ENCODE measurements at regions not wholly inside any gene's neighbourhood (a gene's known extent, or its start where the extent isn't known, plus 50 kb on each side); places are given as distances from the start of the nearest gene placed in this dataset.

DNA sequence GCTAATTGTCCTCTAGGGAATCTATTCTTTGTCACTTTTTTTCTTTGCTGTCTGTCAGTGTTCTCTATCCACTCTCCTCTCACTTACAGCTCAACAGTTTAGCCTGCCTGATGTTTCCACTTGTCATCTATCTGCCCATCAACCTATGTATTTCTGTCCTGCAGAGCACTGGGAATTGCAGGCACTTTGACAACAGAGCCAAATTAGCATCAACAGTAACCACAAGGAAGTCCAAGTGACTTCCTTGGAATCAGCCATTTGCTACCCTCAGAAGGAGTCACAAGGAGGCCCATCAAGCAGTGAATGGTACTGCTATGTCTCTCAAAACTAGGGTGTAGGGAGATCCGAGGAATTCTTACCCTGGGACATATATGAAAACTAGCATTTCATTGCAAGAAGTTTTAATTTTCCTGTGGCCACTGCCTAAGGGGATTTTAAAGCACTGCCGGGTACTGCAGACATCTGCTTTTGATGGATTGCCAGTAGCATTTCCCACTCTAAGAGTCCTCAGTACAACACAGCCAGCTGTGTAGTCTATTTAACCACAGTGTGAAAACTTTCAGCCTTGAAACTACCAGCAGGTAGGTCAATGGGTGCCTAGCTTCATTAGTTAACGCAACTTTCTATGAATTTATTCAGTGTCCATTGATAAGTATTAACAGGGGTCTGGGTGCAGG, 898.8 kb downstream of the NTRK3 start:
- DNase-seq (ENCODE audit: low spot score), result no peak

GRCh38 chr15:87355946-87356345, 900.6 kb downstream of the NTRK3 start:
- DNase-seq (ENCODE audit: low spot score), result no peak

- no peak for DNase-seq (ENCODE audit: low spot score)
These were observed 901.7 kb downstream of the NTRK3 start for GRCh38 chr15:87354661-87355410.

- no peak for DNase-seq (ENCODE audit: low spot score)
These were observed 907.4 kb downstream of the NTRK3 start for GRCh38 chr15:87349181-87349580.

- no peak for DNase-seq (ENCODE audit: low spot score)
These were observed 907.8 kb downstream of the NTRK3 start for GRCh38 chr15:87348746-87349145.

- no peak for DNase-seq (ENCODE audit: low spot score)
These were observed 908.6 kb downstream of the NTRK3 start for GRCh38 chr15:87347806-87348515.

GRCh38 chr15:87345961-87346360, 910.6 kb downstream of the NTRK3 start:
- DNase-seq (ENCODE audit: low spot score), result no peak

GRCh38 chr15:87343966-87344365, 912.6 kb downstream of the NTRK3 start:
- no peak for DNase-seq (ENCODE audit: low spot score)

DNA sequence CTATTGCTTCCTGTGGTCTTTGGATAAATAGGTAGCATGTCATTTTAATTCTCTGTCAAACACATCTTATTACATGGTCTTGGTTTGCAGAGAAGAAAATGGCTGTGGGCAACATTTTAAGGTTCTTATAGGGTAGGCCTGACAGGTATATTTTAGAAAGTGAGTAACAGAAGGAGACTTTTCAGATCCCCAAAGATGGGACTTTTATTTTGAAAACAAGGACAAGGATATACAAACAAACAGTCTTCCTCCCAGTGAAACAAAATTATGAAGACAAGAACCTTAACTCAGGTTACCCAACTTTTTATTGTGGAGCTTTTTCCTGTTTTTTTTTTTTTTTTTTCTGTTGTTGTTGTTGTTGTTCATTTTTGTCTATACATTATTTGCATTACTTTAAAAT, 916.2 kb downstream of the NTRK3 start:
- DNase-seq (ENCODE audit: low spot score), result no peak

- no peak for DNase-seq (ENCODE audit: low spot score)
These were observed 930.3 kb downstream of the NTRK3 start for GRCh38 chr15:87326269-87326668.

- no peak for DNase-seq (ENCODE audit: low spot score)
These were observed 933.7 kb downstream of the NTRK3 start for GRCh38 chr15:87322870-87323269.

GRCh38 chr15:87322265-87322664, 934.3 kb downstream of the NTRK3 start:
- no peak for DNase-seq (ENCODE audit: low spot score)

GRCh38 chr15:87317900-87318299, 938.6 kb downstream of the NTRK3 start:
- no peak for DNase-seq (ENCODE audit: low spot score)

GRCh38 chr15:87312221-87312620, 944.3 kb downstream of the NTRK3 start:
- no peak for DNase-seq (ENCODE audit: low spot score)

DNA sequence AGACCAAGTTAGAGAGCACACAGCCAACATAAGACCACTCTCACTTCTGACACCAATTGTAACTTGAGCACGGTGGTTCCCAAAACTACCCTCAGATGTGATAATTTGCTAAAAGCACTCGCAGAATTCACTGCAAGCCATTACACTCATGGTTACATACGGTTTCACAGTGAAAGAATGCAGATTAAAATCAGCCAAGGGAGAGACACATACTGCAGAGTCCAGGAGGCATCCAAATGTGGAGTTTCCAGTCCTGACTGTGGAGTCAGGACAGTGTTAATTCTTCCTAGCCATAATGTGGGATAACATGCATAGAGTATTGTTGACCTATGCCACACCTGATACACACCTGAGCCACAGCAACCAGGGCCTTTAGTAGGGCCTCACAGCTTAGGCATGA, 956.4 kb downstream of the NTRK3 start:
- no peak for DNase-seq (ENCODE audit: low spot score)

DNA sequence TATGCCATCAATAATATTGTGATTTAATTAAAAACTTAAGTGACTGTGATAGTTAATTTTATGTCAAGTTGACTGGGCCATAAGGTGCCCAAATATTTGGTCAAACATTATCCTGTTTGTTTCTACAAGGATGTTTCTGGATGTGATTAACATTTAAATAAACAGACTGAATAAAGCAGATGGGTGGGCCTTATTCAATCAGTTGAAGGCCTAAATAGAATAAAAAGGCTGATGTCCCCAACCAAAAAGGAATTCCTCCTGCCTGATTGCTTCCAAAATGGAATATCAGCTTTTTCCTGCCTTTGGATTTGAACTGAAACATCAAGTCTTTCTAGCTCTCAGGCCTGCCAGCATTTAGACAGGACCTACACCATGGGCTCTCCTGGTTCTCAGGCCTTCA, 961.7 kb downstream of the NTRK3 start:
- no peak for DNase-seq (ENCODE audit: low spot score)

GRCh38 chr15:87293031-87293430, 963.5 kb downstream of the NTRK3 start:
- no peak for DNase-seq (ENCODE audit: low spot score)

DNA sequence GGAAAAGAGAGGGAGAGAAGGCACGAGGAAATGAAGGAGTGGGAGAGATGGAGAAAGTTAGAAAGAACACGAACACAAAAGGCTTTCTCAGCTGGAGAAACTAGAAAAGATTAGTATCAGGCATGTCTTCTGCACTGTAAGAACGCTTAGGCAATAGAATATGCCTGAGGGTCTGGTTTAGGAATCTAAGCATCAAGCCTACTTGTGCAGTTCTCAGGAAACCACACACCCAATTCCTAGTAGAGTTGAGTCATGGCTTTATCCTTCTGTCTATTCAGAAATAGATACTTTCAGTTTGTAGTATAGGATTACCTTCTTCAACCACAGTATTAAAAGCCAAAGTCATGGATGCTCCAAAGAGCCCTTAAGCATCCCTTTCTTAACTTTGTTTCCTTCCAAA, 969.4 kb downstream of the NTRK3 start:
- no peak for DNase-seq (ENCODE audit: low spot score)

DNA sequence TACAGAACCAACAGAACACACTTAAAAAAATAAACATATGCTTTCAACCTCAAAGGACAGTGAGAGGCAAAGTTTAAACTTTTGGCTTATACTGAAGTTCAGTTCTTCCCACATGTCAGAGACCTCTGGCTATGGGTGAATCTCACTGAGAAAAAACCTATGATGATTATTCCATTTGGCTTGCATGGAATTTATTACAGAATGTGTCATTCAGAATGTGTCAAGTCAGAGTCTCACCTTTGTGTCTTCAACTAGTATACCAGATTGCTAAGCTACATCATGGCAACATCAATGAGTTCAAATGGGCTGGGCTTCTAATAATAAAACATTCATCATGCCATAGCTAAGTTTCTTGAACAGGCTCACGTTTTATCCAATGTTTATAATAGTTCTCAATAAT, 987.0 kb downstream of the NTRK3 start:
- no peak for DNase-seq (ENCODE audit: low spot score)

DNA sequence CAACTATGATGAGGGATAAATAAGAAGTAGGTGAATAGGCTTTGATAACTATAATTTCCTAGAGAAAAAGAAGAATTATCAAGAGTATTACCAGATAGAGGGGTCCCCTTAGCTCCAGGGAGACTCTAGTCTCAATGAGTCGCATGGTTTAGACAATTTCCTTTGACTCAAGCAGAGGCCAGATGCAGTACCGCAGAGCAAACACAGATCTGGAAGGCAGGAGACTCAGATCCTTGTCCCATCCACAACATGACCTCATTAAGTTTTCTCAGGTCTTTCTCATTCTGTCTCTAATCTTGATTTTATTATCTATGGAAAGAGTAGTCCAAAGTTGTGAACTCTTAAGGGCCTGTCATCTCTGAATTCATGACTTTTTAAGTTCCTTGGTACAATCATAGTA, 987.9 kb downstream of the NTRK3 start:
- DNase-seq (ENCODE audit: low spot score), result no peak

GRCh38 chr15:87267798-87268197, 988.7 kb downstream of the NTRK3 start:
- no peak for DNase-seq (ENCODE audit: low spot score)

DNA sequence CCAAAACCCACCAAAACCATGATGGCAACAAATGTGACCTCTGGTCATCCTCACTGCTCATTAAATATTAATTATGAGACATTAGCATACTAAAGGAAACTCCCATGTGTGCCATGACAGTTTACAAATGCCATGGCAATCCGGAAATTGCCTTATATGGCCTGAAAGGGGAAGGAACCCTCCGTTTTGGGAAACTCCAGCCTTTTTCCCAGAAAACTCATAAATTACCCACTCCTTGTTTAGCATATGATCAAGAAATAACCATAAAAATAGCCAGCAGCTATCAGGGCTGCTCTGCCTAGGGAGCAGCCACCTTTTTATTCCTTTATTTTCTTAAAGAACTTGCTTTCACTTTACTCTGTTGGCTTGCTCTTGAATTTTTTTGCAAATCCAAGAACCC, 992.7 kb downstream of the NTRK3 start:
- DNase-seq (ENCODE audit: low spot score), result no peak

GRCh38 chr15:87263296-87263695, 993.2 kb downstream of the NTRK3 start:
- no peak for DNase-seq (ENCODE audit: low spot score)

All from ecto neural progenitor cell (in vitro differentiated cells).